Ovary (tissue), 7 donors: ENCODE measurements at regions not wholly inside any gene's neighbourhood (a gene's known extent, or its start where the extent isn't known, plus 50 kb on each side); places are given as distances from the start of the nearest gene placed in this dataset.

ENCODE experiments used
- DNase-seq, 5 donors: peaks; one replicate each; pipeline ENCODE4 v3.0.0-alpha.2; 2019 to 2020
- H3K27ac ChIP-seq, 2 donors: fragments of 200-600 bp; one replicate each; pipeline versions ENCODE4 v1.5.1 to v1.8.0; 2019 to 2022
- H3K27me3 ChIP-seq: fragments of 200-600 bp; one replicate; pipeline ENCODE4 v1.8.0; 2022
- H3K36me3 ChIP-seq: fragments of 200-600 bp; sonication (generic); one replicate; pipeline ENCODE4 v1.5.1; 2019
- H3K4me1 ChIP-seq: one replicate; pipeline ENCODE4 v1.8.1; 2013; ENCODE audit warnings: mild to moderate bottlenecking, moderate library complexity; ENCODE audit not compliant: insufficient read depth
- H3K4me3 ChIP-seq: fragments of 200-600 bp; sonication (generic); one replicate; pipeline ENCODE4 v1.5.1; 2017
- H3K9me3 ChIP-seq, 2 donors: fragments of 200-600 bp in 1 of 2; sonication (generic) in 1 of 2; one replicate each; pipeline versions ENCODE4 v1.5.1 to v1.8.1; 2013 to 2019; ENCODE audit warnings: mild to moderate bottlenecking in 1 of 2, moderate library complexity in 1 of 2
- CTCF ChIP-seq, 3 donors: fragments of 450-650 bp in 2 of 3; fragments of 200-600 bp in 1 of 3; IDR thresholded peaks; one replicate each; pipeline versions ENCODE4 v1.5.1 to v1.8.0; 2016 to 2022; ENCODE audit warnings: antibody characterized with exemption in 3 of 3, mild to moderate bottlenecking in 1 of 3
- EP300 ChIP-seq: sonication (generic); formaldehyde crosslinking; IDR thresholded peaks from one replicate; pipeline ENCODE4 v1.6.1; 2017; ENCODE audit warnings: antibody characterized with exemption
- POLR2A ChIP-seq: fragments of 450-650 bp; IDR thresholded peaks from one replicate; pipeline ENCODE4 v1.6.1; 2017; ENCODE audit warnings: antibody characterized with exemption, mild to moderate bottlenecking, moderate library complexity
- WGBS, 3 donors: extraction: QIAGEN DNeasy Blood & Tissue Kit in 1 of 3; methylation state at CpG; one replicate each; pipeline versions ENCODE4 v1.1.5 to v1.1.7; 2013 to 2017; 5-methylcytosine and 5-hydroxymethylcytosine counted together
- intact Hi-C, 4 donors: fragments of 100-400 bp; cut with DNase I; formaldehyde crosslinking; loops; one replicate each; pipeline versions ENCODE4 v1.11.0 to v1.15.1; 2022 to 2023
- donor health status: DM: no; HTN: no; CAD: no; lungs with moderate emphysema.
- donor health status: DM: no; HTN: no; CAD: no.
- donor health status: Bipolar disorder and iron deficiency.
- donor health status: DM: no; HTN: no; CAD: no.
- donor health status: DM: yes; HTN: yes; CAD: no.

- Histone ChIP-seq H3K9me3 (no peaks in the 10 kb centered on the region), H3K27ac (no peak overlapping the region), H3K4me1 (no peaks in the 10 kb centered on the region), H3K4me3 (no peak overlapping the region), H3K27me3 (no peaks in the 10 kb centered on the region), H3K36me3 (no peaks in the 10 kb centered on the region)
- TF ChIP-seq POLR2A (no peak), CTCF (IDR thresholded peaks at IDR 0.05) (no peak), EP300 (no peak)
- DNase-seq: no peak
- intact Hi-C loops: no loop called here
- 60 to 65% (median 64%) methylated on average over 21 of the region's 21 CpGs for WGBS, 3 donors
Measured at GRCh38 chr12:34603382-34604035, 581.2 kb downstream of the ALG10 start.

- Histone ChIP-seq H3K9me3 (no peaks in the 10 kb centered on the region), H3K4me1 (no peaks in the 10 kb centered on the region), H3K36me3 (no peaks in the 10 kb centered on the region), H3K4me3 (no peak overlapping the region), H3K27me3 (no peaks in the 10 kb centered on the region), H3K27ac (no peak overlapping the region)
- DNase-seq: no peak
- WGBS, 3 donors: 29 to 45% (median 32%) methylated on average over 7 of the region's 7 CpGs
- TF ChIP-seq POLR2A: no peak
- no peak for TF ChIP-seq EP300
- TF ChIP-seq CTCF (IDR thresholded peaks at IDR 0.05): no peak
- intact Hi-C loops: no loop called here
Measured at GRCh38 chr12:34604227-34604626, 581.9 kb downstream of the ALG10 start.

- H3K27ac ChIP-seq: no peak overlapping the region
- H3K36me3 ChIP-seq: no peaks in the 10 kb centered on the region
- no peak overlapping the region for H3K4me3 ChIP-seq
- H3K9me3 ChIP-seq: no peaks in the 10 kb centered on the region
- 62 to 71% (median 69%) methylated on average over 37 of the region's 37 CpGs for WGBS, 3 donors
- H3K4me1 ChIP-seq: no peaks in the 10 kb centered on the region
- H3K27me3 ChIP-seq: no peaks in the 10 kb centered on the region
- intact Hi-C loops: no loop called here
- TF ChIP-seq EP300: no peak
- no peak for TF ChIP-seq POLR2A
- TF ChIP-seq CTCF (IDR thresholded peaks at IDR 0.05): no peak
- no peak for DNase-seq
Measured at GRCh38 chr12:34604631-34605509, 582.6 kb downstream of the ALG10 start.

GRCh38 chr12:34605510-34605887 lies 583.2 kb downstream of the ALG10 start:
- intact Hi-C loops: no loop called here
- DNase-seq: no peak
- H3K4me1 ChIP-seq: no peaks in the 10 kb centered on the region
- H3K4me3 ChIP-seq: no peak overlapping the region
- 63 to 70% (median 69%) methylated on average over 15 of the region's 15 CpGs for WGBS, 3 donors
- H3K36me3 ChIP-seq: no peaks in the 10 kb centered on the region
- no peak overlapping the region for H3K27ac ChIP-seq
- TF ChIP-seq POLR2A (no peak), CTCF (IDR thresholded peaks at IDR 0.05) (no peak), EP300 (no peak)
- no peaks in the 10 kb centered on the region for H3K27me3 ChIP-seq
- no peaks in the 10 kb centered on the region for H3K9me3 ChIP-seq
